ENCODE measurements at regions not wholly inside any gene's neighbourhood (a gene's known extent, or its start where the extent isn't known, plus 50 kb on each side); places are given as distances from the start of the nearest gene placed in this dataset.

DNA sequence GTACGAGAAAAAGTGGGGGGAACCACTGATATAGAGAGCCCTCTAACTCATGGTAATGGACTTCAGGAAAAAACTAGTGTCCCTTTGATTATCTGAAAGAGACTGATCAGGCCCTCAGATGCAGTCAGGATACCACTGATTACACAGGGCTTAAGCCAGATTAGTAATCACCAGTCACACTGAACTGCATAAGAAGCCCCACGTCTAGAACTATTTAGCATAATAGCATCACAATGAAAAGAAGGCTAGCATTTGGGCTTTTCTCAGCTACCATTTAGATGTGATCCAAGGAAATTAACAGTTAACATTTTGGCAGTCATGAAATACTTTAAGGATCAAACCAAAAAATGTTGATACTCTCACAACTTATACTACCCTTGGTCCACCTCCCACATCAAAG lies 813.1 kb upstream of the POU3F3 start:
- no peak overlapping the region for H3K4me3 ChIP-seq (replicated peaks; ENCODE audit: insufficient read depth, low read length)
- H3K27ac ChIP-seq (replicated peaks) = no peak overlapping the region
- H3K27me3 ChIP-seq (ENCODE audit: insufficient read depth, poor library complexity, severe bottlenecking) = no peaks in the 10 kb centered on the region
- TF ChIP-seq, protein P1, sequence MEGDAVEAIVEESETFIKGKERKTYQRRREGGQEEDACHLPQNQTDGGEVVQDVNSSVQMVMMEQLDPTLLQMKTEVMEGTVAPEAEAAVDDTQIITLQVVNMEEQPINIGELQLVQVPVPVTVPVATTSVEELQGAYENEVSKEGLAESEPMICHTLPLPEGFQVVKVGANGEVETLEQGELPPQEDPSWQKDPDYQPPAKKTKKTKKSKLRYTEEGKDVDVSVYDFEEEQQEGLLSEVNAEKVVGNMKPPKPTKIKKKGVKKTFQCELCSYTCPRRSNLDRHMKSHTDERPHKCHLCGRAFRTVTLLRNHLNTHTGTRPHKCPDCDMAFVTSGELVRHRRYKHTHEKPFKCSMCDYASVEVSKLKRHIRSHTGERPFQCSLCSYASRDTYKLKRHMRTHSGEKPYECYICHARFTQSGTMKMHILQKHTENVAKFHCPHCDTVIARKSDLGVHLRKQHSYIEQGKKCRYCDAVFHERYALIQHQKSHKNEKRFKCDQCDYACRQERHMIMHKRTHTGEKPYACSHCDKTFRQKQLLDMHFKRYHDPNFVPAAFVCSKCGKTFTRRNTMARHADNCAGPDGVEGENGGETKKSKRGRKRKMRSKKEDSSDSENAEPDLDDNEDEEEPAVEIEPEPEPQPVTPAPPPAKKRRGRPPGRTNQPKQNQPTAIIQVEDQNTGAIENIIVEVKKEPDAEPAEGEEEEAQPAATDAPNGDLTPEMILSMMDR (IDR thresholded peaks at IDR 0.05; ENCODE audit: insufficient read depth, low read length) = no peak
- TF ChIP-seq GABPA (IDR thresholded peaks at IDR 0.05; ENCODE audit: low read depth) = no peak
- DNase-seq (ENCODE audit: low read depth in 1 of 2, low spot score in 1 of 2) = no peak

DNA sequence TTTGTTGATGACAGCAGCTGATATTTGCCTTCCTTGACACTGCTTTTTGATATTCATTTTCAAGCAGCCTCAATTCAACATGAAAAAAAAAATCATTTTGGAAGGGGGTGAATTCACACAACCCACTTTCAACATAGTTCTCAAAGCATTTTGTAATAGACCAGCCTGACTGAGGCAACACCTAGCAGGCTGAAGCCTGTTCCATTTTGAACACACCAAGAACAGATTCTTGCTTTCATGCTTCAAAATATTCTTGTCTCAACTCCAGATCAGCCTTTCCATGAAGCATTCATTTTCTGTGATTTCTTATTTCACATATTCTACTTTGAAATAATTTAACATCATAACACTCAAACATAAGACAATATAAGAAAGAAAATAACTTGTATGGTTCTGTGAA lies 812.6 kb upstream of the POU3F3 start:
- Histone ChIP-seq H3K27me3 (ENCODE audit: insufficient read depth, poor library complexity, severe bottlenecking) (no peaks in the 10 kb centered on the region), H3K4me3 (replicated peaks; ENCODE audit: insufficient read depth, low read length) (no peak overlapping the region), H3K27ac (replicated peaks) (no peak overlapping the region)
- DNase-seq (ENCODE audit: low read depth in 1 of 2, low spot score in 1 of 2) = no peak
- TF ChIP-seq, protein P2, sequence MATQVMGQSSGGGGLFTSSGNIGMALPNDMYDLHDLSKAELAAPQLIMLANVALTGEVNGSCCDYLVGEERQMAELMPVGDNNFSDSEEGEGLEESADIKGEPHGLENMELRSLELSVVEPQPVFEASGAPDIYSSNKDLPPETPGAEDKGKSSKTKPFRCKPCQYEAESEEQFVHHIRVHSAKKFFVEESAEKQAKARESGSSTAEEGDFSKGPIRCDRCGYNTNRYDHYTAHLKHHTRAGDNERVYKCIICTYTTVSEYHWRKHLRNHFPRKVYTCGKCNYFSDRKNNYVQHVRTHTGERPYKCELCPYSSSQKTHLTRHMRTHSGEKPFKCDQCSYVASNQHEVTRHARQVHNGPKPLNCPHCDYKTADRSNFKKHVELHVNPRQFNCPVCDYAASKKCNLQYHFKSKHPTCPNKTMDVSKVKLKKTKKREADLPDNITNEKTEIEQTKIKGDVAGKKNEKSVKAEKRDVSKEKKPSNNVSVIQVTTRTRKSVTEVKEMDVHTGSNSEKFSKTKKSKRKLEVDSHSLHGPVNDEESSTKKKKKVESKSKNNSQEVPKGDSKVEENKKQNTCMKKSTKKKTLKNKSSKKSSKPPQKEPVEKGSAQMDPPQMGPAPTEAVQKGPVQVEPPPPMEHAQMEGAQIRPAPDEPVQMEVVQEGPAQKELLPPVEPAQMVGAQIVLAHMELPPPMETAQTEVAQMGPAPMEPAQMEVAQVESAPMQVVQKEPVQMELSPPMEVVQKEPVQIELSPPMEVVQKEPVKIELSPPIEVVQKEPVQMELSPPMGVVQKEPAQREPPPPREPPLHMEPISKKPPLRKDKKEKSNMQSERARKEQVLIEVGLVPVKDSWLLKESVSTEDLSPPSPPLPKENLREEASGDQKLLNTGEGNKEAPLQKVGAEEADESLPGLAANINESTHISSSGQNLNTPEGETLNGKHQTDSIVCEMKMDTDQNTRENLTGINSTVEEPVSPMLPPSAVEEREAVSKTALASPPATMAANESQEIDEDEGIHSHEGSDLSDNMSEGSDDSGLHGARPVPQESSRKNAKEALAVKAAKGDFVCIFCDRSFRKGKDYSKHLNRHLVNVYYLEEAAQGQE (IDR thresholded peaks at IDR 0.05; ENCODE audit: insufficient replicate concordance, low read depth) = no peak
- no peak for TF ChIP-seq SPI1 (IDR thresholded peaks at IDR 0.05; ENCODE audit: borderline replicate concordance, low read depth)
- TF ChIP-seq, protein P1 (IDR thresholded peaks at IDR 0.05; ENCODE audit: insufficient read depth, low read length) = no peak

DNA sequence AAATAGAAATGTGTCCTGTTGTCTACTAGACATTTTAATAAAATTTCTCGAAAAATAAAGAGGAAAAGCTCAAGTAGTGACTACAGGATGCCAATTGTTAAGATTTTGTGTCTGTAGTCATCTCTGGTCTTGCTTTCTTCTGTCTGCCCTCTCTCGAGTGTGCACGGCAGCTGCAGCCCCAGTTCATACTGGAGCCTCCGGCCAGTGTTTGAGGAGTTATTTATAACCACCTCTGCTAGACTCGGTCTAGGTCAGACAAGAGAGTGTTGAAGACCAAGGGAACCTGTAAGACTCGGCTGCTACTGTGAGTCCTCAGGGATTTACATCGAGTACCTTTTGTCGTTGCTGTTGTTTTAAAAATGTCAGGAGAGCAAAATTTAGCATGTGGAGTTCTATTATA lies 810.1 kb upstream of the POU3F3 start:
- no peak overlapping the region for H3K4me3 ChIP-seq (replicated peaks; ENCODE audit: insufficient read depth, low read length)
- DNase-seq (ENCODE audit: low read depth in 1 of 2, low spot score in 1 of 2) = no peak
- TF ChIP-seq POLR2AphosphoS5 (IDR thresholded peaks at IDR 0.05; ENCODE audit: low read depth) (no peak), GABPA (IDR thresholded peaks at IDR 0.05; ENCODE audit: low read depth) (no peak), SPI1 (IDR thresholded peaks at IDR 0.05; ENCODE audit: borderline replicate concordance, low read depth) (no peak)
- TF ChIP-seq, protein P1 (IDR thresholded peaks at IDR 0.05; ENCODE audit: insufficient read depth, low read length) = no peak
- TF ChIP-seq, protein P2 (IDR thresholded peaks at IDR 0.05; ENCODE audit: insufficient replicate concordance, low read depth) = no peak
- no peak overlapping the region for H3K27ac ChIP-seq (replicated peaks)
- H3K27me3 ChIP-seq (ENCODE audit: insufficient read depth, poor library complexity, severe bottlenecking) = no peaks in the 10 kb centered on the region

DNA sequence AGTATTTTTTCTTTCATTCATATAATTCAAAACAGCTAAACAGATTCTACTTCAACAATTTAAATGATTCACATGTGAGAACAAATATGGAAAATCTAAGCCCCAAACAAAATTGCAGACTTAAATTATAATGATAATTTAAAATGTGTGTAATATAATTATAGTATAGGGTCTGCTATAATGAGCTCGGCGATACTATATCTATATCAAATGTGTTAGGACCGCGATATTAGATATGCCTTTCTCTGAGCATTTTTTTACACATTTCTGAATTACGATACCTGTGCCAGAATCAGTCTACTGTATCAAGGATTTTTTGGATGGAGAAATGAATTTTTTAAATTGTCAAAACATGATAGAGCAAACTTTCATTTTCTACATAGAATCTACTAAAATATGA lies 808.8 kb upstream of the POU3F3 start:
- H3K4me3 ChIP-seq (replicated peaks; ENCODE audit: insufficient read depth, low read length) = no peak overlapping the region
- TF ChIP-seq SPI1 (IDR thresholded peaks at IDR 0.05; ENCODE audit: borderline replicate concordance, low read depth) (no peak), GABPA (IDR thresholded peaks at IDR 0.05; ENCODE audit: low read depth) (no peak), POLR2AphosphoS5 (IDR thresholded peaks at IDR 0.05; ENCODE audit: low read depth) (no peak)
- TF ChIP-seq, protein P2 (IDR thresholded peaks at IDR 0.05; ENCODE audit: insufficient replicate concordance, low read depth) = no peak
- TF ChIP-seq, protein P1 (IDR thresholded peaks at IDR 0.05; ENCODE audit: insufficient read depth, low read length) = no peak
- DNase-seq (ENCODE audit: low read depth in 1 of 2, low spot score in 1 of 2) = no peak
- no peak overlapping the region for H3K27ac ChIP-seq (replicated peaks)
- H3K27me3 ChIP-seq (ENCODE audit: insufficient read depth, poor library complexity, severe bottlenecking) = no peaks in the 10 kb centered on the region

Measured in HL-60 (cell line).